T-cell (primary cell): ENCODE measurements at regions not wholly inside any gene's neighbourhood (a gene's known extent, or its start where the extent isn't known, plus 50 kb on each side); places are given as distances from the start of the nearest gene placed in this dataset.
A peak's percentile ranks its signal among the peaks of the same experiment; 100 is the strongest.
"Not testable (repeated sequence)": the region's sequence is repeated elsewhere in the genome, so short reads cannot be mapped to it uniquely, and the experiment has no call there.

ENCODE experiments used
- ATAC-seq, 4 experiments: fragments of 200-7000 bp in 3 of 4; fragments of 150-1000 bp in 1 of 4; cut with Tn5 transposase; replicated peaks in 1 of 4; 1 replicate in 3 of 4; 2 replicates in 1 of 4; pipeline ENCODE4 v1.10.0; 2021; ENCODE audit warnings: moderate library complexity in 3 of 4, mild to moderate bottlenecking in 2 of 4, moderate number of reproducible peaks in 1 of 4
- CTCF ChIA-PET, 2 donors: fragments of 300-600 bp; sonication (Branson Sonifier 250); formaldehyde crosslinking; loops; one replicate each; lab custom pipeline; 2022; ENCODE audit warnings: antibody characterized with exemption in 2 of 2; lab: Charles Lee
- POLR2A ChIA-PET, 2 donors: fragments of 300-600 bp; sonication (Branson Sonifier 250); formaldehyde crosslinking; loops; one replicate each; lab custom pipeline; 2022; ENCODE audit warnings: antibody characterized with exemption in 2 of 2; lab: Charles Lee
- DNase-seq, 35 experiments: peaks; one replicate each; pipeline versions ENCODE4 v3.0.0 to v3.0.0-alpha.2; 2013 to 2023
- H3K27ac ChIP-seq: one replicate; pipeline ENCODE4 v1.5.1; 2013; ENCODE audit warnings: low read length
- H3K27me3 ChIP-seq, 2 experiments: replicated peaks in 1 of 2; 1 replicate in 1 of 2; 2 replicates in 1 of 2; pipeline versions ENCODE4 v1.6.1 to v1.7.0; 2013; ENCODE audit warnings: low read length in 1 of 2, mixed read lengths in 1 of 2; ENCODE audit not compliant: control insufficient read depth in 2 of 2, insufficient read depth in 2 of 2; ENCODE audit errors: extremely low read depth in 1 of 2
- H3K36me3 ChIP-seq, 2 donors: 1 replicate in 1 of 2; 2 replicates in 1 of 2; pipeline versions ENCODE4 v1.6.1 to v1.7.0; 2013; ENCODE audit warnings: low read length in 1 of 2; ENCODE audit not compliant: control insufficient read depth in 2 of 2, insufficient read depth in 1 of 2; ENCODE audit errors: extremely low read depth in 1 of 2
- H3K4me1 ChIP-seq, 2 experiments: 1 replicate in 1 of 2; 2 replicates in 1 of 2; pipeline versions ENCODE4 v1.6.1 to v1.7.0; 2013; ENCODE audit warnings: low read length in 2 of 2, mixed read lengths in 1 of 2; ENCODE audit not compliant: insufficient read depth in 2 of 2, control insufficient read depth in 1 of 2; ENCODE audit errors: extremely low read depth in 1 of 2
- H3K4me3 ChIP-seq, 2 donors: 1 replicate in 1 of 2; 2 replicates in 1 of 2; pipeline versions ENCODE4 v1.5.1 to v1.7.0; 2013; ENCODE audit warnings: mild to moderate bottlenecking in 2 of 2, low read length in 1 of 2, moderate library complexity in 1 of 2; ENCODE audit not compliant: control insufficient read depth in 1 of 2; ENCODE audit errors: extremely low read depth in 1 of 2
- H3K9me3 ChIP-seq: 2 replicates; pipeline ENCODE4 v1.7.0; 2013
- H3K27ac Mint-ChIP-seq, 2 donors: one replicate each; pipeline ENCODE4 v1.8.0; 2020 to 2021; ENCODE audit warnings: mild to moderate bottlenecking in 2 of 2, mixed read lengths in 2 of 2
- H3K27me3 Mint-ChIP-seq, 2 donors: one replicate each; pipeline ENCODE4 v1.8.0; 2021 to 2022; ENCODE audit warnings: mixed read lengths in 2 of 2
- H3K36me3 Mint-ChIP-seq: one replicate; pipeline ENCODE4 v1.8.0; 2021; ENCODE audit warnings: mixed read lengths
- H3K4me1 Mint-ChIP-seq, 3 donors: one replicate each; pipeline ENCODE4 v1.8.0; 2020 to 2022; ENCODE audit warnings: mixed read lengths in 3 of 3, mild to moderate bottlenecking in 1 of 3
- H3K4me3 Mint-ChIP-seq, 3 donors: one replicate each; pipeline ENCODE4 v1.8.0; 2020 to 2022; ENCODE audit warnings: mild to moderate bottlenecking in 3 of 3, mixed read lengths in 3 of 3, moderate library complexity in 3 of 3
- H3K9me3 Mint-ChIP-seq, 3 donors: one replicate each; pipeline ENCODE4 v1.8.0; 2020 to 2022; ENCODE audit warnings: mixed read lengths in 3 of 3
- WGBS: methylation state at CpG from one replicate; pipeline ENCODE4 v1.1.5; 2013; ENCODE audit warnings: missing lambda C conversion rate; ENCODE audit not compliant: insufficient coverage; 5-methylcytosine and 5-hydroxymethylcytosine counted together

GRCh38 chr14:106686533-106686932, 1160.2 kb downstream of the TMEM121 start:
- H3K27me3 Mint-ChIP-seq: peaks cover 12 to 23% of the 10 kb centered on the region in 2 donors

GRCh38 chr14:106690333-106690891, 1164.0 kb downstream of the TMEM121 start:
- POLR2A ChIA-PET: no interaction called here
- H3K4me3 ChIP-seq: no peak overlapping the region
- H3K27ac ChIP-seq: no peak overlapping the region
- ATAC-seq (peak in 1 of 4 experiments; percentile 60), DNase-seq (peak in 1 of 35 experiments; percentile 6)
- H3K9me3 ChIP-seq: no peaks in the 10 kb centered on the region
- H3K4me1 Mint-ChIP-seq: peaks cover 11 to 20% (median 14%) of the 10 kb centered on the region in 3 donors
- peak overlapping the region in 1 of 2 donors; percentile 1 for H3K27ac Mint-ChIP-seq
- H3K9me3 Mint-ChIP-seq: no peaks in the 10 kb centered on the region
- H3K36me3 ChIP-seq: no peaks in the 10 kb centered on the region
- H3K36me3 Mint-ChIP-seq: no peaks in the 10 kb centered on the region
- whole genome bisulfite sequencing: 40% methylated on average over 1 of the region's 1 CpG
- H3K27me3 Mint-ChIP-seq: peaks cover 6 to 17% of the 10 kb centered on the region in 2 donors
- H3K4me1 ChIP-seq: peaks cover 7 to 14% of the 10 kb centered on the region in 2 experiments
- H3K4me3 Mint-ChIP-seq: no peak overlapping the region
- peaks cover 0 to 11% of the 10 kb centered on the region in 2 experiments for H3K27me3 ChIP-seq
- CTCF ChIA-PET: interaction anchor here in 1 of 2 donors (1.0 kb wide), 1 partner anchor 12 kb away, joined by 4 read pairs; no protein-coding TSS in a partner anchor

More at GRCh38 chr14:106686533-106686932, 1160.2 kb downstream of the TMEM121 start:
- Mint-ChIP-seq H3K4me1 (peaks cover 7 to 14% (median 10%) of the 10 kb centered on the region in 3 donors), H3K4me3 (no peak overlapping the region), H3K9me3 (no peaks in the 10 kb centered on the region), H3K27ac (no peak overlapping the region), H3K36me3 (no peaks in the 10 kb centered on the region)
- CTCF ChIA-PET: no interaction called here
- Histone ChIP-seq H3K36me3 (no peaks in the 10 kb centered on the region), H3K4me1 (peaks cover 4 to 7% of the 10 kb centered on the region in 2 experiments), H3K27me3 (peaks cover 0 to 7% of the 10 kb centered on the region in 2 experiments), H3K27ac (no peak overlapping the region), H3K9me3 (no peaks in the 10 kb centered on the region), H3K4me3 (no peak overlapping the region)
- POLR2A ChIA-PET: no interaction called here
- WGBS: no CpG with 5 or more reads among the region's 5 CpGs
- ATAC-seq (no peak), DNase-seq (no peak)

- Mint-ChIP-seq H3K36me3 (no peaks in the 10 kb centered on the region), H3K27ac (peak overlapping the region in 1 of 2 donors; percentile 4), H3K27me3 (peaks cover 0 to 9% of the 10 kb centered on the region in 2 donors), H3K9me3 (no peaks in the 10 kb centered on the region), H3K4me3 (no peak overlapping the region), H3K4me1 (peaks cover 11 to 20% (median 14%) of the 10 kb centered on the region in 3 donors)
- ATAC-seq (peak in 2 of 4 experiments; percentile 15 to 36), DNase-seq (peak in 33 of 35 experiments; percentile 12 to 74 (median 45))
- POLR2A ChIA-PET: no interaction called here
- CTCF ChIA-PET: interaction anchor here in 1 of 2 donors (0.7 kb wide), 1 partner anchor 149 kb away, joined by 3 read pairs; no protein-coding TSS in a partner anchor
- Histone ChIP-seq H3K27ac (no peak overlapping the region), H3K4me3 (no peak overlapping the region), H3K4me1 (peaks cover 7 to 14% of the 10 kb centered on the region in 2 experiments), H3K27me3 (peaks cover 0 to 11% of the 10 kb centered on the region in 2 experiments), H3K36me3 (no peaks in the 10 kb centered on the region), H3K9me3 (no peaks in the 10 kb centered on the region)
- WGBS: 78% methylated on average over 12 of the region's 13 CpGs
These were observed 1165.4 kb downstream of the TMEM121 start for GRCh38 chr14:106691601-106692291.

- POLR2A ChIA-PET: interaction anchor here in 1 of 2 donors (0.6 kb wide), 1 partner anchor 95 kb away, joined by 4 read pairs; no protein-coding TSS in a partner anchor
- no CpG with 5 or more reads among the region's 19 CpGs for WGBS
- peaks cover 24 to 29% (median 26%) of the 10 kb centered on the region in 3 donors for H3K4me1 Mint-ChIP-seq
- H3K27me3 Mint-ChIP-seq: peaks cover 0 to 4% of the 10 kb centered on the region in 2 donors
- Histone ChIP-seq H3K4me3 (no peak overlapping the region), H3K9me3 (no peaks in the 10 kb centered on the region), H3K36me3 (no peaks in the 10 kb centered on the region), H3K27me3 (peaks cover 0 to 11% of the 10 kb centered on the region in 2 experiments), H3K27ac (no peak overlapping the region), H3K4me1 (peaks cover 13 to 24% of the 10 kb centered on the region in 2 experiments)
- peak in 33 of 35 experiments; percentile 29 to 85 (median 60) for DNase-seq
- CTCF ChIA-PET: interaction anchor here (0.6 to 1.3 kb wide), 11 partner anchors 15 to 176 kb away, joined by 3 to 9 read pairs (median 4); no protein-coding TSS in a partner anchor
- peak; percentile 58 to 76 (median 72) for ATAC-seq
- no peaks in the 10 kb centered on the region for H3K36me3 Mint-ChIP-seq
- no peaks in the 10 kb centered on the region for H3K9me3 Mint-ChIP-seq
- H3K4me3 Mint-ChIP-seq: peak overlapping the region in 2 of 3 donors; percentile 52 to 54
- no peak overlapping the region for H3K27ac Mint-ChIP-seq
These were observed 1168.4 kb downstream of the TMEM121 start for GRCh38 chr14:106694638-106695393.

GRCh38 chr14:106698620-106699267, 1172.4 kb downstream of the TMEM121 start:
- WGBS: no CpG with 5 or more reads among the region's 16 CpGs
- H3K27me3 Mint-ChIP-seq, H3K9me3 Mint-ChIP-seq, H3K27ac ChIP-seq, H3K9me3 ChIP-seq, H3K27me3 ChIP-seq, H3K36me3 Mint-ChIP-seq, H3K36me3 ChIP-seq, POLR2A ChIA-PET, CTCF ChIA-PET, H3K4me3 ChIP-seq: not testable (repeated sequence)
- ATAC-seq (peak; percentile 78 to 87 (median 86)), DNase-seq (peak in 21 of 35 experiments; percentile 14 to 68 (median 42))
- Mint-ChIP-seq H3K27ac (peak overlapping the region in 1 of 2 donors; percentile 23), H3K4me3 (peak overlapping the region in 2 of 3 donors; percentile 13 to 42), H3K4me1 (peaks cover 12 to 28% (median 25%) of the 10 kb centered on the region in 3 donors)
- peaks cover 11 to 19% of the 10 kb centered on the region in 2 experiments for H3K4me1 ChIP-seq
